HG02870 (cell line): ENCODE measurements at regions not wholly inside any gene's neighbourhood (a gene's known extent, or its start where the extent isn't known, plus 50 kb on each side); places are given as distances from the start of the nearest gene placed in this dataset.

ENCODE experiments used
- ATAC-seq: cut with Tn5 transposase; IDR thresholded peaks from one replicate; pipeline ENCODE4 v1.9.1; 2021; ENCODE audit warnings: mild to moderate bottlenecking, moderate library complexity; ENCODE audit not compliant: unreplicated experiment

- no peak for ATAC-seq
Observed at GRCh38 chr4:189304167-189304566, 636.5 kb upstream of the FRG1 start.

GRCh38 chr4:189304809-189305208, 635.9 kb upstream of the FRG1 start:
- no peak for ATAC-seq

DNA sequence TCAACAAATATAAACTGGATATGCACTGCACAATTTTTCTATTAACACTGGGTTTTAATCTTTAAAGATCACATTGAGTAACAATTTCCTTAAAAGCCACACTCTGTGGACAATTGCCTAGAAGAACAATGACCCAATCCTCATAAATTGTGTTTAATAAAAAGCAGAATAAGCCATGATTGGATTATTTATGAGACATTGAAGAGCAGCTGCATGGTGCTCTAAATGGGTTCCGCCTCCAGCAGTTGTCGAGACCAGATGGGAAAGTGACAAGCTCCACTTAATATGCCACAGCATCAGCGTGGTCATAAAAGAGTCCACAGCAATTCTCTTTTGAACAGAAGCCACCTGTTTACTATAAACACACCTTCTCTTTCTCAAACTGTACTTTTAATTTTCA, 635.2 kb upstream of the FRG1 start:
- ATAC-seq: no peak

DNA sequence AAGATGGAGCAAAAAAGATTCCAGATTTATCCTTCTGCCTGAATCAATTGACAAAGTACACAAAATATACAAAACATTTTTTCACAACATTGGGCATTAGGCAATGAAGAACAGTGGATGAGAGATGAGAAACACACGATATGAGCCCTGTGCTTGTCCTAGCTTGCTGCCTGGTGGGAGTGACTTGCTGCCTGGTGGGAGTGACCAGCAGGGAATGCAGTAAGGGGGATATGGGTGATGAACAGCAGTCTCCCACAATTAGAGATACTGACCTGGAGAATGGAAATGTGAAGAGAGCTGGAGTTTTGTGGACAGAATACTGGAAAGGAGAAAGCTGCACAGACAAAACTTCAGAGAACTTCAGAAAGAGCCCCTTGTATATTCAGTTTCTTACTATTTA, 629.4 kb upstream of the FRG1 start:
- ATAC-seq: no peak

DNA sequence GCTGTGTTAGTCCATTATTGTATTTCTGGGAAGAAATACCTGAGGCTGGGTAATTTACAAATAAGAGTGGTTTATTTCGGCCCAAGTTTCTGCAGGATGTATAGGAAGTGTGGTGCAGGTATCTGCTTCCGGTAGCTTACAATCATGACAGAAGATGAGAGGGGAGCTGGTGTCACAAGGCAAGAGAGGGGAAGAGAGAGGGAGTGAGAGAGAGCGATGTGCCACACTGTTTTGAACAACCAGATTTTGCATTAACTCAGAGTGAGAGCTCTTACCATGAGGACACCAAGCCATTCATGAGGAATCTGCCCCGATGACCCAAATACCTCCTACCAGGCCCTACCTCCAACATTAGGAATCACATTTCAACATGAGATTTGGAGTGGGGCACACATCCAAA, 627.6 kb upstream of the FRG1 start:
- no peak for ATAC-seq

GRCh38 chr4:189313861-189314513, 626.7 kb upstream of the FRG1 start:
- no peak for ATAC-seq

GRCh38 chr4:189322426-189322825, 618.2 kb upstream of the FRG1 start:
- no peak for ATAC-seq

DNA sequence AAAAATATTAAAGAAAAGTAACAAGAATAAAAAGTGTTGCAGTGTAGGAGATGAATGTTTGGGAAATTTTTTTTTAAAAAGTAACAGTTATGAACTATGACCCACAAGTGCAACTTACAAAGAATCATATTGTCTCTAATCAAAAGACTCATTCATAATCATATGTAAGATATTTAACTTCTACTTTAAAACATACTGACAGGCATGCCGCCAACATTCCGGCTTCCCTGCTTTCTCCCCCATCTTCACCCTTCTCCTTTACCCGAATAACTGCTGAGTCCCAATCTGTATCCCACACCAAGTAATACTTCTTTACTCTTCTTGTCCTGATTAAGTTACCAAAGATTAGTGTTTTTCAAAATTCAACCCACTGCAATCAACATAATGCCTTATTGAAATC, 598.8 kb upstream of the FRG1 start:
- ATAC-seq: no peak

GRCh38 chr4:189355590-189355989, 585.1 kb upstream of the FRG1 start:
- no peak for ATAC-seq

GRCh38 chr4:189362364-189362763, 578.3 kb upstream of the FRG1 start:
- no peak for ATAC-seq

DNA sequence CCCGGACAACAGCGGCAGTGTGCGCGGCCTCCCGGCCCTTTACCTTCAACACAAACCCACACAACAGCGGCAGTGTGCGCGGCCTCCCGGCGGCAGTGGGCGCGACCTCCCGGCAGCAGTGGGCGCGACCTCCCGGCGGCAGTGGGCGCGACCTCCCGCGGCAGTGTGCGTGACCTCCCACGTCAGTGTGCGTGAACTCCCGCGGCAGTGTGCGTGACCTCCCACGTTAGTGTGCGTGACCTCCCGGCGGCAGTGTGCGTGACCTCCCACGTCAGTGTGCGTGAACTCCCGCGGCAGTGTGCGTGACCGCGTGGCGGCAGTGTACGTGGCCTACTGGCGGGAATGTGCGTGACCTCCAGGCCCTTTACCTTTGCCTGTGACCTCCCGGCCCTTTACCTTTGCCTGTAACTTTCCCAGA, 576.6 kb upstream of the FRG1 start:
- ATAC-seq: no peak

DNA sequence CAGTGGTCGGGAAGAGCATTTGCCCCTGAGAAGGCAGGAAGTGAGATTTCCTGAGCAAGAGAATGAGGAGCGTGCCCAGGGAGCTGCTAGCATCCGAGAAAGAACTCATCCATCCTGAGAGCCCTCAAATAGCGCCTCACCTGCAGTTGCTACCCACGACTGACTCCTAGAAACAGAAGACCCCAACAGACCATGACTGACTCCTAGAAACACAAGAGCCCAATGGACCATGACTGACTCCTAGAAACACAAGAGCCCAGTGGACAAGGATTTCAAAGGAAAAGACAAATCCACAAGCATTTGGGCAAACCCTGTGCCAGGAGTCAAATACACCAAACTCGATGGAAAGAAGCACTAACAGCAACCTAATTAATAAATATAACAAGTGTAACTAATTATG, 575.2 kb upstream of the FRG1 start:
- no peak for ATAC-seq

GRCh38 chr4:189367832-189368231, 572.8 kb upstream of the FRG1 start:
- ATAC-seq: no peak

DNA sequence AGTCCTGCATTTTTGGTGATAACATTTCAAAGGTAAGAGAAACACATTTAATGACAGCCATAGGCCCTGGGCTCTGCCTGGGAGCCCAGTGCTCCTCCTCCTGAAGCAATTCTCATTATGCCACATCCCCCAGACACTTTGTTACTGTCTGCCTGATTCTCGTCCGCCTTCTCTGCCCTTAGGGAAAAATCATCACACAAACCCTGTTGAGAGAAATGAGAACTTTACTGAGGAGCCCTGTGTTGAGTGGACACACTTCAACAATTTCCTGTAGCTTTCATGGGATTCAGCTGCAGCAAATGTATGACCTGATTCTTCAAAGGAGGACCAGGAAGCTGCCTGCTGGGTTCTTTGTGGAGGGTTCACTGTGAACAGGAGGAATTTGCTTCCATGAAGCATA, 566.5 kb upstream of the FRG1 start:
- no peak for ATAC-seq

DNA sequence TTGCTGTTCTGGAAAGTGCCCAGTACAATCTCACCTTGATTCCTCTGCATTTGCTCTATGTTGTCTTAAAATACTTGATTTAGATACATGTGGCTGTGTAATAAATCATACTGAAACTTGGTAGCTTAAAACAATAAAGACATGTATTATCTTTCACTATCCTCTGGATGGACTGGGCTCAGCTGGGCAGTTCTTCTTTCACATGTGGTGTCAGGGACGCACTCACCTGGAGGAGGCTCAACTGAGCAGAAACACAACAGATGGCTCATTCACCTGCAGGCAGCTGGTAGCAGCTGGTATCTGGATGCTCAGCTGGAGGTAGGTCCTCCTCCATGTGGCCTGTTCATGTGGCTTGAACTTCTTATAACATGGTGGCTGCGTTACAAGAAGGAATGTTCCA, 563.8 kb upstream of the FRG1 start:
- ATAC-seq: no peak

DNA sequence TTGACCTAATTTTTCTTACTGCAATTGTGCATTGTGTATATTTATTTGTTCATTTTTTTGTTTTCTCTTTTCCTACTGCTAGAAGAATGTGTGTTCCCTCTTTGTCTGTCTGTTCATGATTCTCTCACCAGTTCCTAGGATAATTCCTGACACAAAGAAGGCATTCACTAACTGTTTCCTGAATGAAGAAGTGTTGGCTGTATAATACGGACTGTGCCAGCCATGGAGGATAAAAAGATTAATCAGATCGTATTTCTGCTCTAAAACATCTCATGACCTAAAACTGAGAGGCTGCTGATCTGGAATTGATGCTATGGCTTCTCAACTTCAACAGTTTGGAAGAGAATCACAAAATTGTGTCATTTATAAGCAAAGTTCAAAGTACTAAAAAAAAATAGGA, 563.1 kb upstream of the FRG1 start:
- no peak for ATAC-seq

DNA sequence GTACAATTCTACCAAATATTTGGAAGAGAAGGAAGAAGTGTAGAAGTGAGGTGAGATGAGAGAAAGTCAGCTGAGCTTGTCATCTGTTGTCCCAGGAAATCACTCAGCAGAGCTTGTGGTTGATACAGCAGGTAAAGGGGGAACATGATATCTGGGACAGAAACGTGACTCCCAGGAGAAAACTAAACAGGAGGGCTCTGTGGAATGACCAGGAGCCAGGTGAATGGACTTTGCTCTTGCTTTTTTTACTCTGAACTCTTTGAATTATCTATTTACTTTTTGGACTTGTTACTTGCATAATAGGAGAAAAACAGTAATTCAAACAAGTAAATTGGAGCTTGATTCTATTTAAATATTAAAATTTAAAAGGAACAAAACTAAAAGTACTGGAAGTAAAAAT, 555.6 kb upstream of the FRG1 start:
- no peak for ATAC-seq

DNA sequence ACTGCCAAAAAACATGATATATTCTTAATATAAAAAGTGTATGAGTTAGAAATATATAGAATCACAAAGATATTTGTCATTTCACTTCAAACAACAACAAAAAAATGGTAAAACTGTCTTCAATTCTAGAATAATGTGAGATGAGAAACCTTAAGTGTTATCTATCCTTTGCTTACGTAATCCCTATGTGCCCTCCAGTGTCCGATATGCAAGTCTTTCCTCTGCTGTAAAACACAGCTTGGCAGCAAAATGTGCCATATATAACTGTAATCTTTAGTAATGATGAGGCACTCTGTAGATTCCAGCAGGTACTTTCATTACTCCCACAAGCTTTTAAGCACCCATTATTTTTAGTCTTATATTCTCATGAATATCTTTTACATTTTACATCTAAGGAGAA, 555.1 kb upstream of the FRG1 start:
- ATAC-seq: no peak

GRCh38 chr4:189396435-189396834, 544.2 kb upstream of the FRG1 start:
- ATAC-seq: no peak

GRCh38 chr4:189404271-189404670, 536.4 kb upstream of the FRG1 start:
- no peak for ATAC-seq

DNA sequence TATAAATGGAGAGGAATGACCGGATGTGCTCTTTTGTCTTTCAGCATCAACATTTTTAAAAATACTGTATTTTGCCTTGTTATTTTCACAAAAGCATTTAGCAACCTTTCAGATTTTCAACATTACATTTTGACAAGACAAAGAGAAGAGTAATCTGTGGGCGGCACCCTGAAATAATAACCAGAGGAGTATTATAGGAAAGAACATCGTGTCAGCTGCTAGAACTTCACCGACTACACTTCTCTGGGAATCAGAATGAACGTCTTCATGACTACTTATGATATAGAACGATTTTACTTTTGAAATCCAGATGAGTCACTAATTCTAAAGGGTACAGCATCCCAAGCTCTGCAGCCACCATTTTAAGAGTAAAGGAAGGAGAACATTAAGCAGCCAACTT, 531.5 kb upstream of the FRG1 start:
- ATAC-seq: no peak

- no peak for ATAC-seq
Observed at GRCh38 chr4:189414021-189414420, 526.7 kb upstream of the FRG1 start.

- no peak for ATAC-seq
Observed at GRCh38 chr4:189420572-189420971, 520.1 kb upstream of the FRG1 start.

DNA sequence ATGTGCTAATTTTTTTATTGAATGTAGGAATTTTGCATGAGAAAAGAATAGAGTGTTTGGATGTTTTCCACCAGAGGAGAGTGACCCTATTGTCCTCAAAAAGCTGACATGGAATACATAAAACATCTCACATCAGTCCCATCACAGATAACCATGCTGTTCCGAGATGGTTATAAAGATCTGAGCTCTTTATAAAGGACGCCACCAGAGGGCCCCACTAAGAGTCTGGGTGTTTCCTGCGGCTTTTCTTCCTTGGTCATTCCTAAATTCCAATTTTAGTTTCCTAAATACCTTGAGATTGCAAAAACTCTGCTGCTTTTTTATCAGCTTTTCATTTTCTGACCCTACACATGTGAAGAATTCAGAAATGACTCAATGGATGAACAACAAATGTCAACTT, 504.5 kb upstream of the FRG1 start:
- no peak for ATAC-seq
